ENCODE measurements at regions not wholly inside any gene's neighbourhood (a gene's known extent, or its start where the extent isn't known, plus 50 kb on each side); places are given as distances from the start of the nearest gene placed in this dataset.

DNA sequence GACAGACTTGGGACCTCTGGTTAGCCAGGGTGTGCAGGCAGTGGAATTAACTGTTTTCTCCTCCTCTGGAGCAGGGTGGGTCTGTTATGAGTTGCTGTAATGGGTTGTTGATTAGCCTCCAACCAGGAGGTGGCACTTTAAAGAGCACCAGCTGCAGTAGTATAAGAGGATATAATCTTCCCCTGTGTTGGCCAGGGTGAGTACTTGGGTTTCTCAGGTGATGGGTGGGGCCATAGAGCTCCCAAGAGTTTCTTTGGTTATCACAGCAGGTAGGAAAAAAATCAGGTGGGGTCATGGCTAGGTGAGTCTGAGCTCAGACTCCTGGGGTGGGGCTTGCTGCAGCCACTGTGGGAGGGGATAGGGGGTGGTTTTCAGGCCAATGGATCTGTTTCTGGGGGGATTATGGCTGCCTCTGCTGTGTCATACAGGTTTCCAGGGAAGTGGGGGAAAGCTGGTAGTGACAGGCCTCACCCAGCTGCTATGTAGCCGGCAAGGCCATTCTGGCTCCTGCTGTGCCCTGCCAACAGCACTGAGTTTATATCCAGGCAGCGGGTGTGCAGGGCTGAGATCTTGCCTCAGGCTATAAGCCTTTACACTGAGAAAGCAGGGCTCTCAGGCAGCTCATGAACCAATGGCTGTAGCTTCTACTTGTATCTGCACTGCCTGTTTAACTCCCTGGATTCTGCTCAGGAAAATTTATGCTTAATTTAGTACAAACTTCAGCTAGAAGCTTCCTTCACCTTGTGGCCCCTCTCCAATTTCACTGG, 70.1 kb downstream of the CCNG2 start:
- Histone ChIP-seq H2BK12ac (ENCODE audit: insufficient read length, low read depth, low read length) (no peak overlapping the region), H4K20me1 (ENCODE audit: control insufficient read depth, insufficient read depth, insufficient read length) (no peaks in the 10 kb centered on the region), H4K5ac (ENCODE audit: insufficient read length, low read depth, low read length) (no peak overlapping the region), H3K14ac (ENCODE audit: insufficient read depth, low read length) (no peak overlapping the region), H3K4ac (ENCODE audit: low read depth, low read length) (no peak overlapping the region), H4K8ac (replicated peaks; ENCODE audit: insufficient read length, low read depth, low read length) (no peak overlapping the region), H3K4me2 (ENCODE audit: insufficient read depth, insufficient read length, low read length) (no peak overlapping the region), H3K79me1 (ENCODE audit: insufficient read depth, low read depth, low read length, poor library complexity, severe bottlenecking) (no peaks in the 10 kb centered on the region), H3T11ph (ENCODE audit: low read length) (no peak overlapping the region), H2BK20ac (ENCODE audit: low read depth, low read length, poor library complexity, severe bottlenecking) (no peak overlapping the region), H2BK5ac (ENCODE audit: insufficient read length, low read length) (no peak overlapping the region), H3K9ac (ENCODE audit: extremely low read depth, insufficient read length, low read length) (no peak overlapping the region), H3K23me2 (ENCODE audit: insufficient read length, low read depth, low read length, poor library complexity, severe bottlenecking) (no peaks in the 10 kb centered on the region), H2BK120ac (ENCODE audit: low read depth, low read length, poor library complexity, severe bottlenecking) (no peak overlapping the region), H3K4me1 (ENCODE audit: insufficient read depth, low read length) (no peaks in the 10 kb centered on the region), H3K23ac (ENCODE audit: insufficient read length, low read depth, low read length) (no peak overlapping the region), H3K27me3 (ENCODE audit: insufficient read depth, low read length) (no peaks in the 10 kb centered on the region), H2AK5ac (ENCODE audit: insufficient read length, low read length) (no peak overlapping the region), H4K91ac (ENCODE audit: insufficient read length, low read depth, low read length) (no peak overlapping the region), H3K27ac (ENCODE audit: insufficient read length, low read depth, low read length) (no peak overlapping the region), H3K79me2 (ENCODE audit: insufficient read depth, low read length) (no peaks in the 10 kb centered on the region), H2BK15ac (ENCODE audit: low read depth, low read length) (no peak overlapping the region), H3K18ac (ENCODE audit: insufficient read length, low read depth, low read length) (no peak overlapping the region), H3K56ac (ENCODE audit: insufficient read length, low read depth, low read length) (no peak overlapping the region), H2AFZ (ENCODE audit: low read length) (no peak overlapping the region), H3K9me3 (ENCODE audit: control insufficient read depth, low read depth, low read length) (no peaks in the 10 kb centered on the region)
- no peaks in the 10 kb centered on the region for H3K36me3 Mint-ChIP-seq (ENCODE audit: insufficient read depth in 1 of 3, low read depth in 3 of 3)
- H3K4me1 Mint-ChIP-seq, result peaks cover 5 to 7% of the 10 kb centered on the region in 2 experiments; a peak in 1 of 4 replicates
- no peaks in the 10 kb centered on the region; a peak in 1 of 5 replicates for H3K9me3 Mint-ChIP-seq
- no peak for DNase-seq
- TF ChIP-seq, protein P1, sequence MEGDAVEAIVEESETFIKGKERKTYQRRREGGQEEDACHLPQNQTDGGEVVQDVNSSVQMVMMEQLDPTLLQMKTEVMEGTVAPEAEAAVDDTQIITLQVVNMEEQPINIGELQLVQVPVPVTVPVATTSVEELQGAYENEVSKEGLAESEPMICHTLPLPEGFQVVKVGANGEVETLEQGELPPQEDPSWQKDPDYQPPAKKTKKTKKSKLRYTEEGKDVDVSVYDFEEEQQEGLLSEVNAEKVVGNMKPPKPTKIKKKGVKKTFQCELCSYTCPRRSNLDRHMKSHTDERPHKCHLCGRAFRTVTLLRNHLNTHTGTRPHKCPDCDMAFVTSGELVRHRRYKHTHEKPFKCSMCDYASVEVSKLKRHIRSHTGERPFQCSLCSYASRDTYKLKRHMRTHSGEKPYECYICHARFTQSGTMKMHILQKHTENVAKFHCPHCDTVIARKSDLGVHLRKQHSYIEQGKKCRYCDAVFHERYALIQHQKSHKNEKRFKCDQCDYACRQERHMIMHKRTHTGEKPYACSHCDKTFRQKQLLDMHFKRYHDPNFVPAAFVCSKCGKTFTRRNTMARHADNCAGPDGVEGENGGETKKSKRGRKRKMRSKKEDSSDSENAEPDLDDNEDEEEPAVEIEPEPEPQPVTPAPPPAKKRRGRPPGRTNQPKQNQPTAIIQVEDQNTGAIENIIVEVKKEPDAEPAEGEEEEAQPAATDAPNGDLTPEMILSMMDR (conservative IDR thresholded peaks at IDR 0.05), result no peak
- WGBS (ENCODE audit: extremely low coverage, insufficient read length, low lambda C conversion rate), result no CpG with 5 or more reads among the region's 2 CpGs
- H3K4me3 Mint-ChIP-seq, result no peak overlapping the region
- no peak overlapping the region; a peak in 1 of 7 replicates for H3K27ac Mint-ChIP-seq
- peaks cover 11% of the 10 kb centered on the region for H3K27me3 Mint-ChIP-seq (ENCODE audit: low read depth)
